Mammary epithelial cell (primary cell): ENCODE measurements at regions not wholly inside any gene's neighbourhood (a gene's known extent, or its start where the extent isn't known, plus 50 kb on each side); places are given as distances from the start of the nearest gene placed in this dataset.

ENCODE experiments used
- EZH2 ChIP-seq: IDR thresholded peaks from 2 replicates; pipeline ENCODE4 v1.6.1; 2012; ENCODE audit warnings: low read length, inconsistent platforms, borderline replicate concordance
- TF ChIP-seq, protein P1 (sequence below), 2 donors: IDR thresholded peaks in 1 of 2; conservative IDR thresholded peaks in 1 of 2; 2 replicates each; pipeline ENCODE4 v1.5.1; 2011 to 2012; ENCODE audit warnings: inconsistent platforms in 2 of 2, low read length in 2 of 2, mild to moderate bottlenecking in 2 of 2, control low read depth in 1 of 2, low read depth in 1 of 2; ENCODE audit not compliant: insufficient read depth in 1 of 2; ENCODE audit errors: extremely low read depth in 1 of 2

DNA sequence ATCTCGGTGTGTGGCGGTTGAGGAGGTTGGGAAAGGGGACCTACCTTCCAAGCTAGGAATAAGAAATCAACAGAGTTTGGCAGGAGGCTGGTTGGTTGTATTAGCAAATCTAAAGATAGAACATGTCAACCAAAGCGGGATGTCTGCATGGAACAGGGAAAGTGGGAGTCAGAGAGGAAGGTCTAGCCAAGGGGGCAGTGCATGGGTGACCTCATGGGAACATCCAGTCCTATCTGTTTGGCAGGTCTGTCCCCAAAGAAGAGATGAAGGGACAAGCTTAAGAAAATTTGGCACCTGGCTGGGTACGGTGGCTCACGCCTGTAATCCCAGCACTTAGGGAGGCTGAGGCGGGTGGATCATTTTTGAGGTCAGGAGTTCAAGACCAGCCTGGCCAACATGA, 118.7 kb upstream of the TSC22D1 start:
- TF ChIP-seq, protein P1, sequence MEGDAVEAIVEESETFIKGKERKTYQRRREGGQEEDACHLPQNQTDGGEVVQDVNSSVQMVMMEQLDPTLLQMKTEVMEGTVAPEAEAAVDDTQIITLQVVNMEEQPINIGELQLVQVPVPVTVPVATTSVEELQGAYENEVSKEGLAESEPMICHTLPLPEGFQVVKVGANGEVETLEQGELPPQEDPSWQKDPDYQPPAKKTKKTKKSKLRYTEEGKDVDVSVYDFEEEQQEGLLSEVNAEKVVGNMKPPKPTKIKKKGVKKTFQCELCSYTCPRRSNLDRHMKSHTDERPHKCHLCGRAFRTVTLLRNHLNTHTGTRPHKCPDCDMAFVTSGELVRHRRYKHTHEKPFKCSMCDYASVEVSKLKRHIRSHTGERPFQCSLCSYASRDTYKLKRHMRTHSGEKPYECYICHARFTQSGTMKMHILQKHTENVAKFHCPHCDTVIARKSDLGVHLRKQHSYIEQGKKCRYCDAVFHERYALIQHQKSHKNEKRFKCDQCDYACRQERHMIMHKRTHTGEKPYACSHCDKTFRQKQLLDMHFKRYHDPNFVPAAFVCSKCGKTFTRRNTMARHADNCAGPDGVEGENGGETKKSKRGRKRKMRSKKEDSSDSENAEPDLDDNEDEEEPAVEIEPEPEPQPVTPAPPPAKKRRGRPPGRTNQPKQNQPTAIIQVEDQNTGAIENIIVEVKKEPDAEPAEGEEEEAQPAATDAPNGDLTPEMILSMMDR (conservative IDR thresholded peaks at IDR 0.05 in 1 of 2, IDR thresholded peaks at IDR 0.05 in 1 of 2; ENCODE audit: extremely low read depth in 1 of 2, insufficient read depth in 1 of 2, low read depth in 1 of 2, low read length in 2 of 2), result no peak
- no peak for TF ChIP-seq EZH2
